ENCODE measurements at regions not wholly inside any gene's neighbourhood (a gene's known extent, or its start where the extent isn't known, plus 50 kb on each side); places are given as distances from the start of the nearest gene placed in this dataset.
"Not testable (repeated sequence)": the region's sequence is repeated elsewhere in the genome, so short reads cannot be mapped to it uniquely, and the experiment has no call there.

DNA sequence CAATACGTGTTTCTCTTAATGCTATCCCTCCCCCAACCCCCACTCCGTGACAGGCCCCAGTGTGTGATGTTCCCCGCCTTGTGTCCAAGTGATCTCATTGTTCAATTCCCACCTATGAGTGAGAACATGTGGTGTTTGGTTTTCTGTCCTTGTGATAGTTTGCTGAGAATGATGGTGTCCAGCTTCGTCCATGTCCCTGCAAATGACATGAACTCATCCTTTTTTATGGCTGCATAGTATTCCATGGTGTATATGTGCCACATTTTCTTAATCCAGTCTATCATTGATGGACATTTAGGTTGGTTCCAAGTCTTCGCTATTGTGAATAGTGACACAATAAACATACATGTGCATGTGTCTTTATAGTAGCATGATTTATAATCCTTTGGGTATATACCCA is 52.5 kb downstream of the KIAA0408 start:
- DNase-seq (ENCODE audit: low spot score): not testable (repeated sequence)

DNA sequence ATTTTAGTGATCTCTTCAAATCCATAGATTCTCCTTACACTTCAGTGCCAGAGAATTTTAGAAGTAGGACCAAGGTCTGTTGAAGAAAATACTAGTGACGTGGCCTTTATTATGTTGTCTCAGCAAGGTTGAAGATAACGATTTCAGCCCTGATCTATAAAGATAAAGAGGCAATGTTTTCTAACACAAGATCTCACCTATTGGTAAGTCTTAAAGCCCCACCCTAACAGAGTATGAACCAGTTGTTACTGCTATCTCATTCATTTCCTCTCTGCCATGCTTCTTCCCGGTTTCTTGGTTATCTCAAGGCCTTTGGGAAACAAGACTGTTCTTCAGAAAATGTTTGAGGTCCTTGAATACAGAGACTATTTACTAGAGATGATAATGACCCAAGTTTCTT is 53.1 kb downstream of the KIAA0408 start:
- peak; percentile 4 for DNase-seq (ENCODE audit: low spot score)

DNA sequence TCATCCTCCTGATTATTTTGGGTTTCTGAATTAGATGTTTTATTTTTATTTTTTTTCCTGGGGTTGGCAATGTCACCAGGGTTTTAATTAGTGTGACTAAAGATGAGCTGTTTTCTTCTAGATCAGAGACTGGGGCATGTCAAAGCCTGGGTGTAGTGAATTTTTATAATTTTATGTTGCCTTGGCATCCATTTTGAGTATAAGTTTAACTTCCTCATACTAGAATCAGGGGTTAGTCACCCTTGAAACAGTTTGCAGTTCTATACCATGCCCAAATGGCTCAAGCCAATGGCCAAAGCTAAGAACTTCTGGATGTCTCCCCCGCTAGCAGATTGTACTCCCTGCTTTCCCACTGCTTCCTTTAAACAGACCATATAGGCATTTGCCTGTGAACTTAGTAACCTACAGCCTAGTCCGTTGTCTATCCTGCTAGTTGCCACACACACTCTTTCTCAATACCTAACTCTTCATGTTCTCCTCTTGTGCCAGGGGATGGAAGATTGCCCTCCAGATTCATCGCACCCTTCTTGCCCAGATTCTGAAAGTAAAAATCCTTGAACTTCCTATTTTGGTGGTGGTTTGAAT is 54.5 kb downstream of the KIAA0408 start:
- no peak for DNase-seq (ENCODE audit: low spot score)

DNA sequence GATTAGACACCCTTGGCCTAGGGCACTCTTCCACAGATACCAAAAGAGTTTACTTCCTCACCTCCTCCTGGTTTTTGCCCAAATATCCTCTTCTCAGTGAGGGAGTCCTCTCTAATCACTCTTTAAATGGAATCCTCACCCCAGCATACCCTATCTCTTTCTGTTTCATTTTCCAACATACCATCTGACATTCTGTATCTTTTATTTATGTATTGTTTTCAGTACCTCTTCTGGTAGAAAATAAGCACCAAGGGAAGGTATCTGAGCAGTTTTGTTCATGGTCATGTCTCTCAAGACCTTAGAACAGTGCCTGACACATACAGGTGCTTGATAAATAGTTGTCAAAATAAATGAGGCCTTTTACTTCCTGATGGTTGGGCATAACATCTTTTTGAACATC is 55.1 kb downstream of the KIAA0408 start:
- no peak for DNase-seq (ENCODE audit: low spot score)

DNA sequence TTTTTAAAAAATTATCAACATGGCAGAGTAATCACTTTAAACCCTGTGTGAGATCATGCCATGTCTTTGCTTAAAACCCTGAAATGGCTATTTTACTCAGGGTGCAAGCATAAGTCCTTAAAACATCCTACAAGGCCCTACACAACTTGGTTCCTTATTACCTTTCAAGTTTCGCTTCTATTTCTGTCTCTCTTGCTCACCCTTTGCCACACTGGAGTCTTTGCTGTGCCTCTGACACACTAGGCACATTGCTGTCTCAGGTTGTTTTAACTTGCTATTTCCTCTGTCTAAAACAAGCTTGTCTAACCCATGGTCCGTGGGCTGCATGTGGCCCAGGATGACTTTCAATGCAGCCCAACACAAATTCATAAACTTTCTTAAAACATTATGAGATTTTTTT is 55.6 kb downstream of the KIAA0408 start:
- DNase-seq (ENCODE audit: low spot score): no peak

DNA sequence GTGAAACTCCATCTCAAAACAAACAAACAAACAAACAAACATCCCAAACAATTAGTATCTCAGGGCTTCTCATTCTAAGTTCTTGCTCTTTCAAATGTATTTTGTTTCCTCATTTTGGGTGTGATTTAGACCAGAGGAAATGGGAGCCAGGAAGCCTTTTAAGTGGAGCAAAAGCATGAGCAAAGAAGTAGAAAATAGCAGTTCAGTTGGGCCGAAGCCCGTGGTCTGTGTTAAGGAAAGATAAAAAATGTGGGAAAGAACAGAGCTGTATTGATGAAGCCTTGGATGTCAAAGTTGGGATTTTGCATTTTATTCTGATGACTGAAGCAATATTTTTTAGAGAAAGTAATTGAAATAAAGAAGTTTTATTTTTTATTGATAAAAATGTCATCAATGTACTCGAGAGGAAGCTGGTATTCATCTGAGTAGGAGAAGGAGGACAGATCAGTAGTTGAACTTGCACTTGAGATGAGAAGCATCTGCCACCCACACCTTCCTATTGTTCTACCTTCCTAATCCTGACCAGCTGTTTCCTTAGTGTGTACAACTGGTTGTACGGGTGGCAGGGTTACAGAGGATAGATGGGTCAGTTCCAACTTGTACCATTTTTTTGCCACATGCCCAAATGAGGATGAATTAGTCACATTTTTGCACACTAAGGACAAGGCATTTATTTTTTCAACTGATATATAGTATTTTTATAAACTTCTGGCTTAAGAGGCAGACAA is 56.1 kb downstream of the KIAA0408 start:
- no peak for DNase-seq (ENCODE audit: low spot score)

DNA sequence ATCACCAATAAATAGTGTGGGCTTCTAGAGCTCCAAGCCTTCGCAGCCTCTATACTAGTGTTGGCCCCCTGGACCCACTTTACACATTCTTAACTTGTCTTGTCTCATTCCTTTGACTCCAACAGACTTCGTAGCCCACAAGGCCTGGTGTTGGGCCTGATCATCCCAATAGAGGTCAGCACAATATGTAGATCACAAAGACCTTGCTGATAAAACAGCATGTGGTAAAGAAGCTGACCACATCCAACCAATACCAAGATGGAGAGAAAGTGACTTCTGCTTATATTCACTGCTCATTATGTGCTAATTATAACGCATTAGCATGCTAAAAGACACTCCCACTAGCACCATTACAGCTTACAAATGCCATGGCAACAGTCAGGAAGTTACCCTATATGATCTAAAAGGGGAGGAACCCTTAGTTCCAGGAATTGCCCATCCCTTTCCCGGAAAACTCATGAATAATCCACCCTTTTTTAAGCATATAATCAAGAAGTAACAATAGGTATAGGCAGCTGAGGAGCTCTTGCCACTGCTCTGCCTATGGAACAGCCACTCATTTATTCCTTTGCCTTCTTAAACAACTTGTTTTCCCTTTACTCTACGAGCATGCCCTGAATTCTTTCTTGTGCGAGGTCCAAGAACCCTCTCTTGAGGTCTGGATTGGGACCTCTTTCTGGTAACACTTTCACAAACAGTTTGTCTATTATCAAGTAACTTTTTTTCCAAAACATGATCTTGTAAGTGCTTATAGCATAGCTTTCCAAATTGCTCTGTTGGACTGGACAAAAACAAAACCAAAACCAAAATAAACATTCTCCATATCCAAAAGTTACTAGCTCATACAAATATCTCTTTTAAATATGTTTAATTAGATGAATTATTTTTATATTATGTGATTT is 54.6 kb upstream of the ECHDC1 start:
- no peak for DNase-seq (ENCODE audit: low spot score)

DNA sequence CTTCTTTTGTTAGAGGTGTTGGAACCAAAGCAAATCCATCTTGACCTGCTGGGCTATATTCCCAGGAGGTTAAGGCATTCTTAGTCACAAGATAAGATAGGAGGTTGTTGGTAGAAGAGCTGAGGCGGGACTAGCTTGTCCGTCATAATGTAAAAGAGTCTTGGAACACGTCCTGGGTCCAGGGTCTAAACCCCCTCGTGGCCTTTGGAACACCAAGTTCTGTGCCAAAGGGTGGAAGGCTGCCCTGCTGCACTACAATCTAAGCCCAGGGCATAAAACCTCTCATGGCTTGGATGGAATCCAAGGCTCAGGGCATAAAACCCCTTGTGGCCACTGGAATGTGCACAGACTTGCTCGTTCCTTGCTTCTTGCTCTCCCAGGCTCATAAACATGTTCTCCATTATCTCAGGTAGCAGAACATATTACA is 53.8 kb upstream of the ECHDC1 start:
- peak; percentile 49 for DNase-seq (ENCODE audit: low spot score)
